Glomerular endothelial cell (primary cell): ENCODE measurements at regions not wholly inside any gene's neighbourhood (a gene's known extent, or its start where the extent isn't known, plus 50 kb on each side); places are given as distances from the start of the nearest gene placed in this dataset.

ENCODE experiments used
- DNase-seq: peaks from one replicate; pipeline ENCODE4 v3.0.0-alpha.2; 2011; ENCODE audit warnings: low read depth, low spot score; ENCODE audit errors: extremely low read depth

DNA sequence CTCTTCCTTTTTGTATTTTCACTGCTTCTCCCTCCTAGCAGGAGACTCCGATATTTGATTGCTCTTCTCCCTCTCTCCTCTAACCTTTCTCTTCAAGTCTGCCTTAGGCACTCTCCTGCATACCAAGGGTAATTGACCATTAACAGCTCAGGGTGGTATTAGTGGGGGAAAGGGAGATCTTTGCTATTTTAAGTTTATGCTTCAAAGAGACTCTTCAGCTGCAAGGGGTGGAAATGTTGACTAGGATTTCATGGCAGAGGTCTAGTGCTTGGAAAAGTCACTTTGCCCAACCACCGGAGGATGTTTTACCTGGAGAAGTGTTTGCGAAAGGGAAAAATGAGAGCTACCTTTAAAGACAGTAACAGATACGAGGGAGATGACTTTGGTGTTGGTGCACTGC is 453.7 kb downstream of the SLC4A3 start:
- no peak for DNase-seq

DNA sequence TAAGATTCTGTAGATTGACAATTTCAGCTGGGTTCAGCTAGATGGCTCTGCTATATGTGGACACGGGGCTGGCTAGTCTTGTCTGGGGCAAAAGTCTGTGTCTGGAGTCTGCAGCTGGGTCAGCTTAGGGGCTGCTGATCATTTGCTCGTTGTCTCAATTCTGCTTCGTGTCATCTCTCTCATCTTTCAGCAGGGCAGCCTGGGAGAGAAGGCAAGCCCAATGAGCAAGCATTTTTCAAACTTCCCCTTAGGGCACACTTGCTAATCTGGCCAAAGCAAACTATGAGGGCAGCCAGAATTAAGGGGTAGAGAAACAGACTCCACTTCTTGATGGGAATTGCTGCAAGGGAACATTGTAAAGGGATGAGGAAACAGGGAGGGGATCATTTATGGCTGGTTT is 462.6 kb downstream of the SLC4A3 start:
- no peak for DNase-seq

DNA sequence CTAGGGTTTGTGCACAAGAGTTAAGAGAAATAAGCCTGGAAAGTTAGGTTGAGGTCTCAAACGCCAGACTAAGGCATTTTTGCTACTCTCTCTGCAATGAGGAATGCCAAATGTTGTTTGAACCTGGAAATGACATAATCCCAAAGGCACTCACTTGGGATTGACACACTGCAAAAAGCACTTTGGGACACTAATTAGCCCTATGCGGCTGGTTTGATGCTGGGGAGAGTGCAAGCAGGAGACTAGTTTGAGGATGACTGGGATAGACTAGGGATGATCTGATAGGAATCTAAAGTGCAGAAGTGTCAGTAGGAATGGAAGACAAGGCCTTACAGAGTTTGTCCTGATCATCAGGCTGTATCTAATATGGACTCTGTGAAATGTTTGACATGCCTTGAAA is 469.0 kb downstream of the SLC4A3 start:
- DNase-seq, result no peak

DNA sequence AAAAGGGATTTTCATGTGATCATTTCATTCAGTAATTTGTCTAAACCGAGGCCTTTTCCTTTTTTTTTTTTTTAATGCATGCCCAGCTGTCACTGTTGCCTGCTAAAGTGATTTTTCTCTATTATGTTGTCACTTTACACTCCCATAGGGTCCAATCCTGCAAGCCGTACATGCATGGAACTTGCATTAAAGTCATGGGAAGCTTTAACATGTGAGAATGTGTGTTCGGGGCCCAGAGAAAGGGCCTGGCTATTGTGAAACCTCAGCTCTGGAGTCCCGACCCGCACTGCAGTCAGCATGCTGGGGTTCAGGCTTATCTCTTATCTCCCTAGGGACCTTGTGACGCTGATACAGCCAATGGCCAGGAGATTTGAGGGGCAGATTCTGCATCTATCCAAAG is 474.6 kb downstream of the SLC4A3 start:
- DNase-seq, result no peak

DNA sequence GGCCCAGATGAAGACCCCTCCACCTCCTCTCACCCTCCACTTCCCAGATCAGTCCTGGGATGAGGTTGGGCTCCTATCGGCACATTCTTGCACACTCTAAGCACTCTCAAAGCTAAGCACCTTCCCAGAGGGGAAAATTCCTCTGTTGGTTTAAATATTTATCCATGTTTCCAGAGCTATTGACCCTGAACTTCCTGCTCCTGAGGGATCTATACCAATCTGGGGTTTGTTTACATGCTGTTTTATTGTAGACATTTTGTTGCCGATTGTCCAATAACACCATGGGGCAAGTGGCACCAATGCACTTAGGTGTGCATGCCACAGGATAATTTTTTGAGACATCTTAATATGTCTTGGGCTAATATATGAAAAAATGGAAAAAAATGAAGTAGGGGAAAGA is 476.2 kb downstream of the SLC4A3 start:
- DNase-seq, result no peak

DNA sequence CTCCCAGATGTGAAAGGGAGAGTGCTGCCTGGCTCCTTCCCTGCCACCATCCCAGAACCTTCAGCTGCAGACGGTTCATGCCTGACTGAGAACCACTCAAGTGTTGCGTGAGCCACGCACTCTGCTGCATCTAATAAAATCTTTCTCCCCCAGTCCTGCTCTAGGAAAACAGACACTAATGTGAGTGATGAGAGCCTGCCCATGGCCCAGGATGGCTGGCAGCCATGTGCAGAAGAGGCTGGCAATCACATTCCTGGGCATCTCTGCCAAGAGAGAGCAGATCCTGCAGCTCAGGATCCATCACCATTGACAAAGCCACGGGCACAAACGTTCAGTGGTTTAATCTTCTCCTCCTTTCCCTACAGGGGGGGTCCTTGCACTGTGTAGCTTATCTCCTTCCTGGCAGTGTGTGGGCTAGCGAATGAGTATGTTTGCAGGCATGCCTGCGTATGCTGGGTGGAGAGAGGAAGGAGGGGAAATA is 477.5 kb downstream of the SLC4A3 start:
- no peak for DNase-seq

DNA sequence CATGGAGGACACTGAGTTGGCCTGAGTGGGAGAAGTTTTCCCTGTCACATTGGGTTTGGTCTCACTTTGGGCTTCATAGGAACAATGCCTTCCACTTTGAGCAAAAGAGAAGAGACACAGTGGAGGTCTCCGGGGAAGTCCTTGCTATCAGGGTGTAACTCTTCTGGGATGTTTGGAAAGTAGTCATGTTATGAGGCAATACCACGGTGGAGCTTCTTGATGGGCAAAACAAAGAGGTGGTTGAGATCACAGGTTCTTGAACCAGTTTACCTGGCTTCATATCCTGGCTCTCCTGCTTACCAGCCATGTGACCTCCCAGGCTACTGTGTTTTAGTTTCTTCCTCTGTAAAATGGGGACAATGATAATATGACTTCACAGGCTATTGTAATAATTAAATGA is 478.6 kb downstream of the SLC4A3 start:
- DNase-seq, result no peak

DNA sequence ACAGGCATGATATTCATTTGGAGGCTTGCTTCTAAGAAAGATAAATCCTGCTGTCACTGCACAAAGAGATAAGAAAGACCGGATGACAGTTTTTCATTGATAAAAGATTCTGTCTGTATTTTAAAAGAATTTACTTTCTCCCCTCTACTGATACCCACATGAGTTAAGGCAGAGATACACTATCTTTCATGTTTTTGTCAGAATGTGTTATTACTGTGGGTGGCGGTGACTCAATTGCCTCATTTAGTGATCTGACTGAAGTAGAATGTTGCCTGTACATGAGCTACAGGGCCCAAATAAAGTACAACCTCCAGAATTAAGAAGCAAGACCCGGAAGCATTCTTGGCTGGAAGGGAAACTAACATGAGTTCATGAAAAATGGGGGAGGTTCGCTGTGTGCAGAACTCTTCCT is 480.0 kb downstream of the SLC4A3 start:
- DNase-seq, result no peak

DNA sequence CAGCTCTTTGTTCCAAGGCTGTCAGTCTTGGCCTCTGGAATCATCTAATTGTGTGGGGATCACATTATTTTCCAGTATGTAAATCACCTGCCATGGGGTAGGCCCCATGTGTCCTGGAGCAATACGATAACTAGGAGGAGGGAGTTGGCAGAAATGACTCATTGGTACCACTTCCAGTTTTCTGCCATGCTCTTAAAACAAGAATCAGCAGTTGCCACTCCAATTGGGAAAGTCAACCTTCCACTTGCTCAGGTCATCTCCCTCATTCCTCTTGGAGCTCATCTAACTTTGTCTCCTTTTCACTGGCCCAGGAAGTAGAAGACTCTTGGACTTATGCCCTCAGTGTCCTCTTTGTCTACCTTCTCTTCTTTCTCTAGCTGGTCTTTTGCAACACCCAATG is 487.0 kb downstream of the SLC4A3 start:
- no peak for DNase-seq

DNA sequence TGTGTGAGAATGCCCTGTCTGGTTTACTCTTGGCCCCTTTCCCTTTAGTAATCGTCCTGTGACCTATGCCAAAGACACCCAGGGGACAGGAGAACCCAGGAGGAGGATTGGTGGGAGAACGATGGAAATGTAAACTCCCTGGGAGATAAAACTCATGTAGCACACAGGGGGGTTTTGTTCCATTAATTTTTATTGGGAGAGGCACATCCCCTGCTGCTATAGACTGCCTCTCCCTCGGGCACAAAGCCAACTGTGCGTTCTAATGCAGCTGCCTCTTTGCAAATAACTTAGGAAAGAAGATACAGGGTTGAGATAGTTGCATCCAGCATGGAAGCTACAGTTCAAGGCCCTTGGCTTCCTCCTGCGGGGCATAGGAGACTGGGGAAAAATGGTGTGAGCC is 489.6 kb downstream of the SLC4A3 start:
- DNase-seq, result no peak

DNA sequence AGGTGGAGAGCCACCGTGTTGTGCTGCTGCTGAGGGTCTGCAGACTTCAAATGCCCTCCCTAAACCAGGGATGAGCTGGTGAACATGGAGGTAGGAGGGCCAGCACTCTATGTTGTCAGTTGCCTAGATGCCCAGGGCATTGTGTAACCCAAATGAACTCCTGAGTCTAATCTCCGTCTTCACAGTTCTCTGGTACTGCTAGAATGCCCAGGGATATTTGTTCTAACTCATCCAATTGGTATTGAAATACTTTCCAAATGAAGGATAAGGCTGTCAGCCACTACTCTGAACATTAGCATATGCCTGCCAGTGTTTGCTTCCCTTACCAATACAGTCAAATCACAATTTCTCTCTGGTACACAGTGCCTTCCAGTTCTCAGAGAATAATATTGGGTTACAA is 492.6 kb downstream of the SLC4A3 start:
- no peak for DNase-seq

DNA sequence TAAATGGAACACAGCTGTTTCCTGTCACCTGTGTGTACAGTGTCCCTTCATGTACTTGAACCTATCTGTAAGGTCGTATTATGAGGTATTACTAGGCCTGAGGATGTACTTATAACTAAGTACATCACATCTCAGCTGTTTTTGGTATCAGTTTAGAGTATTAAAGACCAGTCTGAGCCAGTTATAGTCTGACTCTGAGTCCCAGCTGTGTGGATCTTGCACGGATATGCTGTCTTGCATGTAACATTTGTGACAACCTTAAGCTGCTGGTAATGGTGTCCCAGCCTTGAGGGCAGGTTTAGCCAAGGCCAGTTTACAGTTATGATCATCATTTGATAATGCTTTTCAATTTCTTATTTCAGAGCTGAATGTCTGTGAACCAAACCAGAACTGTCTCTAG is 496.3 kb downstream of the SLC4A3 start:
- no peak for DNase-seq

DNA sequence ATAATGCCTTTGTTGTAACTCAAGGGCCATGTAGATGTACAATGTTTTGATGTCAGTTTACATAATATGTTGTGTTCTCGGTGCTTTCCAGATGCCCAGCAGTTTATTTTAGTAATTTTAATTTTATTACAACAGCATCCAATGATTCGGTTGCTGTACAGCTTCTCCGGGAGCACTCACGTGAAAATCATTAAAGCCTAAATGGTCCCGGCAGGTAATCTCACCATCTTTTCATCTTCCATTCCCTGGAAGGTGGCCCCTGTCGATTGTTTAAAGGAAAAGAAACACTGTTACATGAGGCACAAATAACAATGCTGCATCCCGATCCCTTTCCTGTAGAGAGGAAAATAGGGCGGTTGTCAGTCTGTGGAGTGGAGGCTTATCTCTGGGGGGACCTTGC is 498.1 kb downstream of the SLC4A3 start:
- DNase-seq, result no peak

DNA sequence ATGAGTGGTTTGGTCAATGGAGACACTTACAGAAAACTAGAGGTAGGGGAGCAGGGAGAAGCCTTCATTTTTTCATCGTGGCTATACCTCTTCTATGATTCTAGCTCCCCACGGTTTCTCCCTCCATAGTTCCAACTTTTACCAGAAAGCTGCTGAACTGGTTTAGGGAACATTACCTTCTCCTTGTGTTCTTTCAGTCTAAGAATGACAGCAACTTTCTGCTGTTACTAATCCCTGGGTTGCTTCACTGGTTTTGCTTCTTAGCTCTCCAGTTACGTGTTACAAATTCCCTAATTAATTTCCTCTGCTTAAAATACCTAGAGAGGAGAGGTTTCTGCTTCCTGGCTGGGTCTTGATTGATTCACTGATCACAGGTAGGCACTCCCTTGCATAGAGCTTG is 499.9 kb downstream of the SLC4A3 start:
- no peak for DNase-seq

DNA sequence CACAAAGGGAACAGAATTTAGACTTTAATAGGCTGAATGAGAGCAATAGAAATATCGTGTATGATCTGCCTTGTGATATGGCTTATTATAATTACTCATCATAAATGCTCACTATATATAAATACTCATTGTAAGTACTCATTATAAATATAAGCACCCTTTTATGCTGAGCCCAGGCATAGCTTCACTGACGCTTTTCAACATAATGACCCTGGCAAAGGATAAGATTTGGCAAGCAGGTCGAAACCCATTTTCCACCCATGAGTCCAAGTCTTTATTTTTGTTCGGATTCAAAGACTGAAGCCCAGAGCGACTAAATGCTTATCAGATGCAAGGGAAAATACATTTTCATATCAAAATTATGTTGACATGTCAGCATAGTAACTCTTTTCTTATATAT is 500.4 kb downstream of the SLC4A3 start:
- no peak for DNase-seq

DNA sequence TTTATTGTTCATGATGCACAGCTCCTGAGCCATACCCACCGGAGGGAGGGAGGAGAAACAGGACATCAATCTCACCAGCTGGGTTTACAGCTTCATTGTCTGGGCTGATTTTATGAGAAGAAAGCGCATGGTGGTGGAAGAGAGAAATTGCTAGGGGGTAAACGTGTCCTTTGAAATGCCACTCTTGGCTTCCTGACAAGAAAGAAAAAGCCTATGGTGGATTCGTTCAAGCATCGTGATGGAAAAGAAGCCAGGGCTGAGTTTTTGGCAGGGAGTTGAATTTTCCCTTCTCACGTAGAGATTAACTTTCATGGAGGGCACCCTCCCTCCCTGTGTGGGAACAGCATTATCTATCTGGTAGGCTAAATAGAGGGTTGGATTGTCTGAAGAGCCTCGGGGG is 502.0 kb downstream of the SLC4A3 start:
- DNase-seq, result no peak

DNA sequence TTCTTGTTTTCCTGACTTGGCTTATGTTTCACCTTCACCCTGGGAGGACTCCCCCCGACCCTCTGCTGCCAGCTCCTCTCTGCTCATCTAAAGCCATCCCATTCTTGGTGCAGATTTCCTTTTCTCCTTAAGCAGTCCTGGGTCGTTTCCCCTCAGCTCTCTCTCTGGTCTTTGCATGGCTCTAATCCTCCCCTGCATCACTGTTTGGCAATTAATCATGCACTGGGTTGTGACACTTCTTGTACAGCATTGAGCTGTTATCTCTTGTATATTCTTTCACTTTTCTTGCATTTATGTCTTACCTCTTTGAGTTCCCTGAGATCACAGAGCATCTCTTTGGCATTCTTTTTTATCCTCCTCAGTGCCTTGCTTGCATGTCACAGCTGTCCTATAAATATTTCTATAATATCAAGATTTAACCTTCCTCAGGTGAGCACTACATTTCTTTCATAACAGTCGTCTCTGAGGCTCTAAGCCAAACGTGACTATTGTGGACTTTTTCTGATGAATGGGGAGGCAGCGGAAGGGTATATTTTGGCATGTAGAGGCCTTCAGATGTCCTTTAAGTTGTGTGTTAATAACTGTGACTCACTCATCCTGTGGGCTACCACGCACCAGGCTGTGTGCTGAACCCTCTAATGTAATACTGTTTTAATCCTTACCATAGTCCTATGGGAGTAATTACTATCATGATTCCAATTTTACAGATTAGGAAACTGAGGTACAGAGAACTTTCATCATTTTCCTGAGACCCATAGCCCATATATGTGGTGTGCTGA is 507.5 kb downstream of the SLC4A3 start:
- DNase-seq, result no peak

DNA sequence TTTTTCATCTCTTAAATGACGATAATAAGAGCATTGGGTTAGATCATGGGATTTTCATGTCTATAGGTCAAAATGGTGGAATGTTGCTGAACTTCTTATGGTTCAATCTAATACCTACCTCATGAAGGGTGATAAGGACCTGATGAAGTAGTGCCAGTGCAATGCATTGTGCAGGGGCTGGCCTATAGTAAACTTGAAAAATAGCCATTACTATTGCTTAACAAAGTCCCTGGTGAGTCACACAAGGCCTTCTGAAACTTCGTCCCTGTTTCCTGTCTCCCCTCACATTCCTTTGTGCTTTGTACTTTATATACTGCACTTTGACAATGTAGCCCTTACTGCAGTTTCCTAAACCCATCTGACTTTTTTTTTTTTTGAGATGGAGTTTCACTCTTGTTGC is 515.9 kb downstream of the SLC4A3 start:
- DNase-seq, result no peak

DNA sequence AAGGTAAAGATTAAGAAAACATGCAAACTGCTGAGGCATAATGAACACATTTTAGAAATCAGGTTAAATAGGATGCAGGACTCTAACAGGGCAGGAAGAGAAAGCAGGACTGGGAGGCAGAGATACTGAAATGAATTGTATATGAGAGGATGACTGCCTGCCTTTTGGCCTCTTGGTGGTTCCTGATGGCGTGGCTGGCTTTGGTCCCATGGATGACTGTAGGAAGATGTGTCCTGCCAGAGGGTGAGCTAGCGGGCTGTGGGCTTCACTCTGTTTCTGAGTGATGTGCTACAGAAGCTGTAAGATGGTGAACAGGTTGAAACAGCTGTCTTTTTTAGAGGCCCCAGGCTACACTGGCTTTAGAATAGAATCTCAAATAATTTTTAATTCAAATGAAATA is 517.0 kb downstream of the SLC4A3 start:
- DNase-seq, result no peak

DNA sequence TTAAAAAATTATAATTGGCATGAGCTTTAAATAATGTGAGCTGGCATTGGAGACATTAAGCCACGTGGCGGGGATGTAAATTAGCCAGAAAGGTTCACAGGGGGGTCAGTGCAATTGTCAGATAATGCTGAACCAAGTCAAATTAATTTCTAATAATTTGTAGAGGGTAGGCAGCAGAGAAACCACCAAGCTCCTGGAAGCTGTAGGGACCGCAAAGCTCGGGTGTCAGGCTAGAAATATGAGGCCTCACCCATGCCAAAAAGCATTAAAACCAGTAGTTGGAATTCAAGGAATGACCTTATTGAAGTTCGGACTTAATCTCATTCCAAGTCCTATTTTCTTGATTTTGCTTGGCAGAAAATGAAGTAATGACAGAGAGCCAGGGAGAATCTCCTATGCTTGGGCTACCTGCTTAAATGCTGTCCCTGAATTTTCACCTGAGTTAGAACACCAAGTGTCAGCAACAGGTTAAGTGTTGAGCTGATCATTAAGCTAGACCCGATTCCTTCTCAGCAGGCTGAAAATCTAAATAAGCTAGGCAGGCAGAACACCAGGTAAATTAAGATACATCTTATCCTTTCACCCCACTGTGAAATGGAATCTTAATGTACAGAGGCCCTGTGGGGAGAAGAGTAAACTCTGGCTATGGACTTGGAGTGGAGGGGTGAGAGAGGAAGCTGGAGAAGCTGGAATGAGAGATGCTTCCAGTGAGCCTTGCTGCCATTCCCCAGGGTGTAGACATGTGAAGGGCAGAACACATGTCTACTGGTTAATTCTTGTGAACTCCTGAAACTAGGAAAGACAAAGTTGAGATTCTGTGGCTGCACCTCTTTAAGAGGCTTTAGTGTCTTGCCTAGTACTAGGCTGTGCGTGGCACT is 520.0 kb downstream of the SLC4A3 start:
- DNase-seq, result no peak

DNA sequence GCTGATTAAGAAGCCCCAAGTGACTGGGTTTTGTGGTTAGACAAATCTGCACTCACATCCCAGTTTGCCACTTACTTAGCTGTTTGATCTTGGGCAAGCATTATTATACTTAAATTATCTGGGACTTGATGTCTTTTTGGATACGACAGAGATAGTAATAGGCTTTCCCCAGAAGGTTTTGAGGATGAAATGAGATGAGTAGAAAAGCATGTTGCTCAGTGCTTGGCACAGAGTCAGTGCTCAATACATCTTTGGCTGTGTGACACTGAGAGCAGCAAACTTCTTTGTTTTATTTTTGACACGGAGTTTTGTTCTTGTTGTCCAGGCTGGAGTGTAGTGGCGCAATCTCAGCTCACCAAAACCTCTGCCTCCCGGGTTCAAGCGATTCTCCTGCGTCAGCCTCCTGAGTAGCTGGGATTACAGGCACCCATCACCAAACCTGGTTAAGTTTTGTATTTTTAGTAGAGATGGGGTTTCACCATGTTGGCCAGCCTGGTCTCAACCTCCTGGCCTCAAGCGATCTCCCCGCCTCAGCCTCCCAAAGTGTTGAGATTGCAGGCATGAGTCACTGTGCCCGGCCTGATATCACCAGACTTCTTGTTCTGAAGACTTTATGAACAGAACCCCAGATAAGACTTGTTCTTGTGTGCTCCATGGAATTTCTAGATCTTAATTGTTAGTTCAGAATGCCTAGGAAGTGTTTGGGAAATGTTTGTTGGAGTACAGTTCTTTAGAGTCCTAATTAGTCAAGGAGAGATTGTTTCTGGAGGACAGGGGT is 521.2 kb downstream of the SLC4A3 start:
- no peak for DNase-seq
